ENCODE measurements at regions not wholly inside any gene's neighbourhood (a gene's known extent, or its start where the extent isn't known, plus 50 kb on each side); places are given as distances from the start of the nearest gene placed in this dataset.

DNA sequence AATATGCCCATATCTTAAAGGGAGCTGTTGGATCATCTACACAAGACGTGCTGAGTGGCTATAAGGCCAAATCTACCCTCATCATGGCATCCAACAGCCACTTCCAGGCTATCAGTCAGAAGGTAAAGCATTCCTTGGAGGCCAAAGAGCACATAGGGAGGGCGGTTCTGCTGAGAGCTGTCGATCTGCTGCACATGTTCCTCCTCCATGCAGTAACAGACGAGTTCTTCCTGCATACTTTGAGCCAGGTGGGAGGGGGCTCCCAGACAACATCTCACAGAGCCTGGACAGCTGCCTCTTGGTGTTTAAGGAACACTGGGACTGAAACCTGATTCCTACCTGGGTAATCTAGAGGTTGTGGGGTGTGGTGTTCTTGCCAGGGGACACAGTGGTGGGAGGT lies 93.3 kb upstream of the RAI14 start (continued):
- TF ChIP-seq, protein P1, sequence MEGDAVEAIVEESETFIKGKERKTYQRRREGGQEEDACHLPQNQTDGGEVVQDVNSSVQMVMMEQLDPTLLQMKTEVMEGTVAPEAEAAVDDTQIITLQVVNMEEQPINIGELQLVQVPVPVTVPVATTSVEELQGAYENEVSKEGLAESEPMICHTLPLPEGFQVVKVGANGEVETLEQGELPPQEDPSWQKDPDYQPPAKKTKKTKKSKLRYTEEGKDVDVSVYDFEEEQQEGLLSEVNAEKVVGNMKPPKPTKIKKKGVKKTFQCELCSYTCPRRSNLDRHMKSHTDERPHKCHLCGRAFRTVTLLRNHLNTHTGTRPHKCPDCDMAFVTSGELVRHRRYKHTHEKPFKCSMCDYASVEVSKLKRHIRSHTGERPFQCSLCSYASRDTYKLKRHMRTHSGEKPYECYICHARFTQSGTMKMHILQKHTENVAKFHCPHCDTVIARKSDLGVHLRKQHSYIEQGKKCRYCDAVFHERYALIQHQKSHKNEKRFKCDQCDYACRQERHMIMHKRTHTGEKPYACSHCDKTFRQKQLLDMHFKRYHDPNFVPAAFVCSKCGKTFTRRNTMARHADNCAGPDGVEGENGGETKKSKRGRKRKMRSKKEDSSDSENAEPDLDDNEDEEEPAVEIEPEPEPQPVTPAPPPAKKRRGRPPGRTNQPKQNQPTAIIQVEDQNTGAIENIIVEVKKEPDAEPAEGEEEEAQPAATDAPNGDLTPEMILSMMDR (conservative IDR thresholded peaks at IDR 0.05; ENCODE audit: low read depth in 2 of 2) = no peak

DNA sequence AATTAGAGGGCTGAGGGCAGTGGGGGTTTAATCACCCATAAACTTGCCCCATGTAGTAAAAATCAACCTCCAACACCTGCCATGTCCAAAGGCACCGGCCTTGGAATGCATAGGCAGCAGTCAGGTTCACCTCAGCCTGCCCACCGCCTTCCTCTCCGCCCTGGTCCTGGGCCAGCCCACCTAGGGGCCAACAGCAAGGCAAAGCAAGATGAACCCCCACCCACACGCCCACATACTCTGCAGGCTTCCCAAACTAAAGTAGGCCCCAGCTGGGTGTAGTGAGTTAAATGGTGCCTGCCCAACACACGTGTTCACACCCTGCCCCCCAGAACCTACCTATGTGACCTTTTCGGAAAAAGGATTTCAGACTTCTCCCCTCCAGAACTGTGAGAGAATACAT lies 92.9 kb upstream of the RAI14 start:
- no peaks in the 10 kb centered on the region for H4K20me1 ChIP-seq (replicated peaks; ENCODE audit: insufficient read depth)
- no peaks in the 10 kb centered on the region for H3K9me3 Mint-ChIP-seq
- peaks cover 10% of the 10 kb centered on the region; the same call in 1 of the 2 replicates for H3K4me1 ChIP-seq (ENCODE audit: insufficient read depth)
- no peak overlapping the region for H3K4me2 ChIP-seq
- H3K27ac Mint-ChIP-seq = no peak overlapping the region
- no peaks in the 10 kb centered on the region for H3F3A ChIP-seq (replicated peaks; ENCODE audit: low read depth)
- no peaks in the 10 kb centered on the region for H3K36me3 ChIP-seq (ENCODE audit: insufficient read depth)
- H3K4me3 ChIP-seq = no peak overlapping the region
- no peak overlapping the region for H3K4me3 Mint-ChIP-seq
- H2AFZ ChIP-seq = peak overlapping the region; percentile 99; the same call in 1 of the 2 replicates
- H3K4me1 Mint-ChIP-seq = peaks cover 9% of the 10 kb centered on the region
- DNase-seq (ENCODE audit: low spot score) (no peak), ATAC-seq (no peak)
- peaks cover 3% of the 10 kb centered on the region for H3K27me3 Mint-ChIP-seq (ENCODE audit: insufficient read depth, low read depth, poor library complexity)
- no peak overlapping the region for H3K27ac ChIP-seq (ENCODE audit: low read depth)
- 0 out of 2 replicates have a peak, but pooled peaks cover 13% of the 10 kb centered on the region for H3K9me2 ChIP-seq (ENCODE audit: insufficient read depth)
- no peaks in the 10 kb centered on the region for H3K79me2 ChIP-seq (replicated peaks; ENCODE audit: insufficient read depth)
- no peaks in the 10 kb centered on the region for H3K27me3 ChIP-seq (ENCODE audit: insufficient read depth)
- H3K36me3 Mint-ChIP-seq (ENCODE audit: low read depth) = no peaks in the 10 kb centered on the region
- TF ChIP-seq, protein P1 (conservative IDR thresholded peaks at IDR 0.05; ENCODE audit: low read depth in 2 of 2) = no peak
- TF ChIP-seq ZNF114 (CRISPR knock-in tag; IDR thresholded peaks at IDR 0.05) = no peak
- TF ChIP-seq EZH2phosphoT487 (IDR thresholded peaks at IDR 0.05; ENCODE audit: unreplicated experiment) = no peak
- no peak for TF ChIP-seq ZNF331 (CRISPR knock-in tag; IDR thresholded peaks at IDR 0.05; ENCODE audit: low read depth)
- no peak for TF ChIP-seq EZH2 (IDR thresholded peaks at IDR 0.05; ENCODE audit: low read depth, unreplicated experiment)
- no peak for TF ChIP-seq POLR2AphosphoS5 (IDR thresholded peaks at IDR 0.05; ENCODE audit: low read depth)
- TF ChIP-seq NANOG (IDR thresholded peaks at IDR 0.05; ENCODE audit: borderline replicate concordance) = no peak
- TF ChIP-seq JUNB (IDR thresholded peaks at IDR 0.05; ENCODE audit: unreplicated experiment) = no peak
- TF ChIP-seq, protein P2, sequence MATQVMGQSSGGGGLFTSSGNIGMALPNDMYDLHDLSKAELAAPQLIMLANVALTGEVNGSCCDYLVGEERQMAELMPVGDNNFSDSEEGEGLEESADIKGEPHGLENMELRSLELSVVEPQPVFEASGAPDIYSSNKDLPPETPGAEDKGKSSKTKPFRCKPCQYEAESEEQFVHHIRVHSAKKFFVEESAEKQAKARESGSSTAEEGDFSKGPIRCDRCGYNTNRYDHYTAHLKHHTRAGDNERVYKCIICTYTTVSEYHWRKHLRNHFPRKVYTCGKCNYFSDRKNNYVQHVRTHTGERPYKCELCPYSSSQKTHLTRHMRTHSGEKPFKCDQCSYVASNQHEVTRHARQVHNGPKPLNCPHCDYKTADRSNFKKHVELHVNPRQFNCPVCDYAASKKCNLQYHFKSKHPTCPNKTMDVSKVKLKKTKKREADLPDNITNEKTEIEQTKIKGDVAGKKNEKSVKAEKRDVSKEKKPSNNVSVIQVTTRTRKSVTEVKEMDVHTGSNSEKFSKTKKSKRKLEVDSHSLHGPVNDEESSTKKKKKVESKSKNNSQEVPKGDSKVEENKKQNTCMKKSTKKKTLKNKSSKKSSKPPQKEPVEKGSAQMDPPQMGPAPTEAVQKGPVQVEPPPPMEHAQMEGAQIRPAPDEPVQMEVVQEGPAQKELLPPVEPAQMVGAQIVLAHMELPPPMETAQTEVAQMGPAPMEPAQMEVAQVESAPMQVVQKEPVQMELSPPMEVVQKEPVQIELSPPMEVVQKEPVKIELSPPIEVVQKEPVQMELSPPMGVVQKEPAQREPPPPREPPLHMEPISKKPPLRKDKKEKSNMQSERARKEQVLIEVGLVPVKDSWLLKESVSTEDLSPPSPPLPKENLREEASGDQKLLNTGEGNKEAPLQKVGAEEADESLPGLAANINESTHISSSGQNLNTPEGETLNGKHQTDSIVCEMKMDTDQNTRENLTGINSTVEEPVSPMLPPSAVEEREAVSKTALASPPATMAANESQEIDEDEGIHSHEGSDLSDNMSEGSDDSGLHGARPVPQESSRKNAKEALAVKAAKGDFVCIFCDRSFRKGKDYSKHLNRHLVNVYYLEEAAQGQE (IDR thresholded peaks at IDR 0.05; ENCODE audit: unreplicated experiment) = no peak
- TF ChIP-seq STAT1 (IDR thresholded peaks at IDR 0.05; ENCODE audit: unreplicated experiment) = no peak
- TF ChIP-seq, protein P3, sequence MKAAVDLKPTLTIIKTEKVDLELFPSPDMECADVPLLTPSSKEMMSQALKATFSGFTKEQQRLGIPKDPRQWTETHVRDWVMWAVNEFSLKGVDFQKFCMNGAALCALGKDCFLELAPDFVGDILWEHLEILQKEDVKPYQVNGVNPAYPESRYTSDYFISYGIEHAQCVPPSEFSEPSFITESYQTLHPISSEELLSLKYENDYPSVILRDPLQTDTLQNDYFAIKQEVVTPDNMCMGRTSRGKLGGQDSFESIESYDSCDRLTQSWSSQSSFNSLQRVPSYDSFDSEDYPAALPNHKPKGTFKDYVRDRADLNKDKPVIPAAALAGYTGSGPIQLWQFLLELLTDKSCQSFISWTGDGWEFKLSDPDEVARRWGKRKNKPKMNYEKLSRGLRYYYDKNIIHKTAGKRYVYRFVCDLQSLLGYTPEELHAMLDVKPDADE (IDR thresholded peaks at IDR 0.05) = no peak
- no peak for TF ChIP-seq CREB1 (CRISPR knock-in tag; IDR thresholded peaks at IDR 0.05; ENCODE audit: low read depth)

All from GM23338 (cell line).